ENCODE measurements at regions not wholly inside any gene's neighbourhood (a gene's known extent, or its start where the extent isn't known, plus 50 kb on each side); places are given as distances from the start of the nearest gene placed in this dataset.

- H3K36me3 ChIP-seq: no peaks in the 10 kb centered on the region
- no peak overlapping the region for H3K27ac ChIP-seq
- intact Hi-C loops (cut with DNase I; ENCODE audit: low total_unique reads) (no loop called here), in situ Hi-C loops (cut with MboI; ENCODE audit: low sequenced_read_pairs in 4 of 4) (loop anchor here in 1 of 4 donors (10.0 kb wide), 1 partner anchor 430 kb away; no protein-coding TSS in a partner anchor)
- no peaks in the 10 kb centered on the region for H3K9me3 ChIP-seq
- DNase-seq (no peak), ATAC-seq (no peak)
- no peaks in the 10 kb centered on the region for H3K4me1 ChIP-seq
- no peak for TF ChIP-seq POLR2A (IDR thresholded peaks at IDR 0.05)
- no peak for TF ChIP-seq CTCF (IDR thresholded peaks at IDR 0.05 in 4 of 5, conservative IDR thresholded peaks at IDR 0.05 in 1 of 5)
- H3K27me3 ChIP-seq: no peaks in the 10 kb centered on the region
- H3K4me3 ChIP-seq: no peak overlapping the region
Observed at GRCh38 chr20:58084966-58085365, 143.5 kb downstream of the ANKRD60 start.

- no peak for TF ChIP-seq CTCF (IDR thresholded peaks at IDR 0.05 in 4 of 5, conservative IDR thresholded peaks at IDR 0.05 in 1 of 5)
- TF ChIP-seq POLR2A (IDR thresholded peaks at IDR 0.05): no peak
- H3K27ac ChIP-seq: no peak overlapping the region
- intact Hi-C loops (cut with DNase I; ENCODE audit: low total_unique reads): no loop called here
Observed at GRCh38 chr20:58084566-58084965, 143.9 kb downstream of the ANKRD60 start.

DNA sequence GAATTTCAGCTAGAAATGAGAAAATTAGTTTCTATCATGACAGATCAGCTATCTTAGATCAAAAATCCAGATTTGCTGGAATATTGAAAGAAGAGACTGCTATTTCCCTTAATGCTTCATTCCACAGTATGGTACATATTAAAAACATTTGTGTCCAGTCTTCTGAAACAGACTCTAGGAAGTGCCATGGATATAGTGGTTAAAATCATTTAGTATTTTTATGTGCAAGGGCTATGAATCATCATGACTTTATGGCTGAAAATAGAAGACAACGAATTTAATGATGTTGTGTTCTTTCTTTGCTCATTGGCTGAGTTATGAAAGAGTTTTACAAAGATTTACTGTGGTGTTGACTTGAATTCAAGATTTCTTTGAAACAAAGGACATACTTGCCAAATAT is 146.6 kb downstream of the ANKRD60 start:
- Histone ChIP-seq H3K4me1 (no peaks in the 10 kb centered on the region), H3K9me3 (no peaks in the 10 kb centered on the region), H3K27ac (no peak overlapping the region), H3K27me3 (no peaks in the 10 kb centered on the region), H3K4me3 (no peak overlapping the region), H3K36me3 (no peaks in the 10 kb centered on the region)
- intact Hi-C loops (cut with DNase I; ENCODE audit: low total_unique reads) (no loop called here), in situ Hi-C loops (cut with MboI; ENCODE audit: low sequenced_read_pairs in 4 of 4) (loop anchor here in 1 of 4 donors (10.0 kb wide), 1 partner anchor 427 kb away; no protein-coding TSS in a partner anchor)
- TF ChIP-seq CTCF (IDR thresholded peaks at IDR 0.05 in 4 of 5, conservative IDR thresholded peaks at IDR 0.05 in 1 of 5): no peak
- no peak for TF ChIP-seq POLR2A (IDR thresholded peaks at IDR 0.05)
- ATAC-seq (no peak), DNase-seq (no peak)

More at GRCh38 chr20:58084566-58084965, 143.9 kb downstream of the ANKRD60 start:
- Histone ChIP-seq H3K4me3 (no peak overlapping the region), H3K4me1 (no peaks in the 10 kb centered on the region), H3K36me3 (no peaks in the 10 kb centered on the region), H3K9me3 (no peaks in the 10 kb centered on the region), H3K27me3 (no peaks in the 10 kb centered on the region)
- in situ Hi-C loops (cut with MboI; ENCODE audit: low sequenced_read_pairs in 4 of 4): loop anchor here in 1 of 4 donors (10.0 kb wide), 1 partner anchor 430 kb away; no protein-coding TSS in a partner anchor
- ATAC-seq (no peak), DNase-seq (no peak)

- Histone ChIP-seq H3K4me3 (no peak overlapping the region), H3K4me1 (peaks cover 0 to 8% of the 10 kb centered on the region in 2 donors), H3K9me3 (no peaks in the 10 kb centered on the region), H3K27me3 (no peaks in the 10 kb centered on the region), H3K27ac (no peak overlapping the region), H3K36me3 (no peaks in the 10 kb centered on the region)
- DNase-seq (no peak), ATAC-seq (no peak)
- TF ChIP-seq POLR2A (IDR thresholded peaks at IDR 0.05) (no peak), CTCF (IDR thresholded peaks at IDR 0.05 in 4 of 5, conservative IDR thresholded peaks at IDR 0.05 in 1 of 5) (no peak)
- in situ Hi-C loops (cut with MboI; ENCODE audit: low sequenced_read_pairs in 4 of 4): no loop called here
- intact Hi-C loops (cut with DNase I; ENCODE audit: low total_unique reads): no loop called here
Observed at GRCh38 chr20:58078741-58079522, 149.5 kb downstream of the ANKRD60 start.
